Central memory CD8-positive, alpha-beta T cell (primary cell): ENCODE measurements at regions not wholly inside any gene's neighbourhood (a gene's known extent, or its start where the extent isn't known, plus 50 kb on each side); places are given as distances from the start of the nearest gene placed in this dataset.
"Not testable (repeated sequence)": the region's sequence is repeated elsewhere in the genome, so short reads cannot be mapped to it uniquely, and the experiment has no call there.

Source experiments
- ATAC-seq: fragments of 150-1000 bp; cut with Tn5 transposase; replicated peaks from 2 replicates; pipeline ENCODE4 v1.10.0; 2022; ENCODE audit warnings: mild to moderate bottlenecking, moderate FRiP score, moderate number of reproducible peaks; ENCODE audit not compliant: poor library complexity, severe bottlenecking; ENCODE audit errors: extremely low read depth
- DNase-seq, 2 donors: peaks; one replicate each; pipeline ENCODE4 v3.0.0; 2021; ENCODE audit warnings: low spot score in 2 of 2
- H3K27ac Mint-ChIP-seq: one replicate; pipeline ENCODE4 v1.8.0; 2022; ENCODE audit warnings: low read depth, mild to moderate bottlenecking, moderate library complexity, mixed read lengths
- H3K27me3 Mint-ChIP-seq: one replicate; pipeline ENCODE4 v1.8.0; 2022; ENCODE audit warnings: mixed read lengths
- H3K36me3 Mint-ChIP-seq: one replicate; pipeline ENCODE4 v1.8.0; 2022; ENCODE audit warnings: mild to moderate bottlenecking, moderate library complexity, mixed read lengths; ENCODE audit not compliant: insufficient read depth
- H3K4me1 Mint-ChIP-seq: one replicate; pipeline ENCODE4 v1.8.0; 2022; ENCODE audit warnings: mixed read lengths
- H3K4me3 Mint-ChIP-seq: one replicate; pipeline ENCODE4 v1.8.0; 2022; ENCODE audit warnings: mild to moderate bottlenecking, moderate library complexity, mixed read lengths
- H3K9me3 Mint-ChIP-seq: one replicate; pipeline ENCODE4 v1.8.0; 2022; ENCODE audit warnings: mixed read lengths

DNA sequence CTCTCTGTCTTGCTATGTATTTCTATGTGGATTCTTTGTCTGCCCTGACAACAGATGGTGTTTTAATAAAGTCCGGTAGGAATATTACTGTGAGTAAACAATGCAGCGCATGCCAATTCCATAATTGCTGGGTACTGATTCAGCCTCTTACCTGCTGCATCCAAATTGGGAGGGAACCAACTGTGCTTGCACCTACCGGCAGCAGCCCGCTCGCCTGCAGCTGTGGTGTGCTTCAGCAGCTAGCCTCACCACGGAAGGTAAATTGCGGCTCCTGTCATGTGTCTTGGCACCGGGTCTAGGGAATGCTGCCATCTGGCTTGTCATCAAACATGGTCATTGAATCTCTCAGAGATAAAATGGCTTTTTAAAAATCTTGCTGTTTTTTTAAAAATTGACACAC is 704.8 kb upstream of the SLC35B3 start:
- Mint-ChIP-seq H3K4me3 (no peak overlapping the region), H3K27ac (no peak overlapping the region), H3K9me3 (peaks cover 15% of the 10 kb centered on the region), H3K4me1 (no peaks in the 10 kb centered on the region), H3K36me3 (no peaks in the 10 kb centered on the region), H3K27me3 (no peaks in the 10 kb centered on the region)
- ATAC-seq (no peak), DNase-seq (no peak)

DNA sequence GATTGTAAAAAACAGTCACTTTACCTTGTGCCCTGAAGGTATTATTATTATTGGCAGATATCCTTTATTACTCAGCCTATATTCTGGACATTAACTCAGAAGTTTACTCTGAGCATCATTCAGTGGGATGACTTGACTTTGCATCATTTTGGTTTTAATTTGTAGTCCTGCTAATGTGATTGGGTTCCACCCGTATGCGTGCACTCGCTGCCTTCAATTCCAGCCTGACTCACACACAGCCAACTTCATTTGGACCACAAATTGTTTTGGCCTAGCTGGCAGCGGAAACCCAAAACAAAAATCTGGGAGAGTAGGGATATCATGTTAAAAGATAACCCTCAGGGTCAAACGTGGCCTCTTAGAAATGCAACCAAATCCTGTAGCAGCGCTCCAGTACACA is 704.4 kb upstream of the SLC35B3 start:
- ATAC-seq: no peak
- no peaks in the 10 kb centered on the region for H3K36me3 Mint-ChIP-seq
- H3K9me3 Mint-ChIP-seq: peaks cover 13% of the 10 kb centered on the region
- no peaks in the 10 kb centered on the region for H3K4me1 Mint-ChIP-seq
- H3K27me3 Mint-ChIP-seq: no peaks in the 10 kb centered on the region
- no peak for DNase-seq
- H3K4me3 Mint-ChIP-seq: no peak overlapping the region
- H3K27ac Mint-ChIP-seq: no peak overlapping the region

DNA sequence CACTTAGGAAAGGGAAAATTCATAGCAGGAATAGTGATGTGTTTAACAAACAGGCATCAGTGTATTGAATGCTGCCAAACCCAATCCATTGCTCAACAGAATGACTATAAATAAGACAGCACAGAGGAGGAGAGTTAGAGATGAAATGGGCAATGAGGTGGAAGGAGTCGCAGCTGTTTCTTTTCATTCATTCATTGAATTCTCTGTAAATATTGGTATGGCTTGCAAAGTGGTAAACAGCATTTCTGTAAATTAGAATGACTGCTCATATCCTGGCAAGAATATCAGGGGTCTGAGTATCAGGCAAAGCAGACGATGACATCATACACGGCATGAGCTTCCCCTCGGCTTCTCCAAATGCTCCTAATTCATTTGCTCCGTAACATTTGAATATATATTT is 703.6 kb upstream of the SLC35B3 start:
- H3K4me3 Mint-ChIP-seq: no peak overlapping the region
- peaks cover 10% of the 10 kb centered on the region for H3K9me3 Mint-ChIP-seq
- no peaks in the 10 kb centered on the region for H3K4me1 Mint-ChIP-seq
- DNase-seq (no peak), ATAC-seq (no peak)
- no peak overlapping the region for H3K27ac Mint-ChIP-seq
- H3K36me3 Mint-ChIP-seq: no peaks in the 10 kb centered on the region
- H3K27me3 Mint-ChIP-seq: no peaks in the 10 kb centered on the region

DNA sequence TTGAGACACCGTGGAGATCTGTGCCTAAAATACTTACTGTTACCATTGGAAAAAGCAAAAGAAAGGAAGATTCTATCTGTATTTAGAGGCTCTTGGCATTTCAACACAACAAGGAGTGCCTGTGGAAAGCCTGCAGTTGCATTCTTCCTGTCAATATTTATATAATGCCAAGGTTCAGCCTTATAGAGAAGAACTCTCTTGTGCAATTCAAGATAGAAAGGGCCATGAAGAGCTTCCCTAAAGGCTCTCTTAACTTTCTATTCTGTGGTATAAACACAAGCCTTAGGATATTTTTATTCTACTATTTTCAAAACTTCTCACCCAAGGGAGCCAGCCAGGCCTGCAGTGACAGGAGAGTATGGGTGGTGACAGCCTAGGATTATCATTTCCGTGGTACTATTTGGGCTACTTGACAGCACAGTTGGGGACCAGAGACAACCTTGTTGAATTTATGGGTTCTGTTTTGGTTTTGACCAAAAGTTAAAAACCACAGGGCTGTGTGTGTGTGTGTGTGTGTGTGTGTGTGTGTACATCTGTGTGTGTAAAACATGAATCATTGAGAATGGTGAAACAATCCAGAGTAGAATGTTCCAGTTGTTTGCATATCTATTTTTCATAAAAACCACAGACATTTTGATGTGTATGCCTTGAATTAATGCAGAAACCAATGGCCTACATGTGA is 700.9 kb upstream of the SLC35B3 start:
- ATAC-seq (no peak), DNase-seq (no peak)
- no peak overlapping the region for H3K27ac Mint-ChIP-seq
- H3K9me3 Mint-ChIP-seq: peaks cover 10% of the 10 kb centered on the region
- H3K36me3 Mint-ChIP-seq: no peaks in the 10 kb centered on the region
- no peaks in the 10 kb centered on the region for H3K4me1 Mint-ChIP-seq
- no peaks in the 10 kb centered on the region for H3K27me3 Mint-ChIP-seq
- no peak overlapping the region for H3K4me3 Mint-ChIP-seq

DNA sequence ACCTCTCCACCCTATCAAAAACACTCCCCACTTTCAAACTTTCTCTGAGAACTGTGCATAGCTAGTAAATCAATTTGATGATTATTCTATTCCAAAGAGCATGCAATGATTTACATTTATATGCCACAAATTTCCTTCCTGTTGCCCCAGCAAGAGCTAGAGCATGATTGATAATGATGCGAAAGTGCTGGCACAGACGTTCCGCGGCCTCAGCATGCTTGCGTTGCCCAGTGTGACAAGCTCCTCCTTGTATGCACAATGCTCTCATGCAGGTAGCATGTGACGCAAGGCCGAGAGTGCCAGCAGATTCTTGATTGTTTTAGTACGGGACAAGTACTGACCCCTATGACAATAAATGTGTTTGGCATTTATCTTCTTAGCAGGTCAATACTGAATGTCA is 696.3 kb upstream of the SLC35B3 start:
- ATAC-seq: no peak
- Mint-ChIP-seq H3K9me3 (peaks cover 10% of the 10 kb centered on the region), H3K27me3 (no peaks in the 10 kb centered on the region), H3K4me3 (no peak overlapping the region), H3K36me3 (no peaks in the 10 kb centered on the region), H3K4me1 (no peaks in the 10 kb centered on the region), H3K27ac (no peak overlapping the region)
- no peak for DNase-seq

DNA sequence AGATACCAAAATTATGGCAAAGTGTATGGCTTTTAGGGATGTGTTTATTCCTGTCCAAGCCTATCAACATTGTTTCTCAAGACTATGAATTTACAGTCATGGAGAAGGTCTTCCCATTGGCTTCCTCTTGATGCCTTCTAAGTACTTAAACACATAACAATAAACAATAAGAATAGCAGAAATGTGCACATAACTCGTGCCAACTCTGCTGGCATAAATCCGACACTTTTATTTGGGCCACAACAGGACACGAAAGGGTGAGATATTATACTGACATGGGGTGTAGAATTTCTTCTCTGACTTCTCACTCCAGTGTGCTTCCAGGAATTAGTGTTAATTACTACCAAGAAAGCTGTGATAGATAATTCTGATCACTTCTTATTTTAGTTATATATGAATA is 695.9 kb upstream of the SLC35B3 start:
- Mint-ChIP-seq H3K9me3 (peaks cover 10% of the 10 kb centered on the region), H3K36me3 (no peaks in the 10 kb centered on the region), H3K27me3 (no peaks in the 10 kb centered on the region), H3K27ac (no peak overlapping the region), H3K4me1 (no peaks in the 10 kb centered on the region), H3K4me3 (no peak overlapping the region)
- DNase-seq (no peak), ATAC-seq (no peak)

DNA sequence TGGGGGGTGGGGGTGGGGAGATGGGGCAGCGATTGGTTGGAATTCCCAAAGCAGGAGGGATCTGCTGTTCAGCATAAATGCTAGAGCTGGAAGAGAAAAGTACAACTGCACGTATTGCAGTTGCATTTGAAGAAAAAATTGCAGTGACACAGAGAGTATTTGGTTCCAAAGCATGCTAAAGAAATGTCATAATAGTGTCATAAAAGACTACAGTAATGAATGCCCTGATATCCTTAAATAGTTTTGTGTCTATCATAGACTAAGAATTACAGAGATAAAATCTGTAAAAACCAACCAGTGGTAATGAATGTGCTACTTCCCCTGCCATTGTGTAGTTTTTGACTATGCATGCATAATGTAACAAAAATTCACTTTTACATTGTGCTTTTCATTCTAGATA is 693.6 kb upstream of the SLC35B3 start:
- Mint-ChIP-seq H3K27ac (no peak overlapping the region), H3K4me3 (no peak overlapping the region), H3K9me3 (peaks cover 10% of the 10 kb centered on the region), H3K4me1 (no peaks in the 10 kb centered on the region), H3K27me3 (no peaks in the 10 kb centered on the region), H3K36me3 (no peaks in the 10 kb centered on the region)
- no peak for DNase-seq
- no peak for ATAC-seq

DNA sequence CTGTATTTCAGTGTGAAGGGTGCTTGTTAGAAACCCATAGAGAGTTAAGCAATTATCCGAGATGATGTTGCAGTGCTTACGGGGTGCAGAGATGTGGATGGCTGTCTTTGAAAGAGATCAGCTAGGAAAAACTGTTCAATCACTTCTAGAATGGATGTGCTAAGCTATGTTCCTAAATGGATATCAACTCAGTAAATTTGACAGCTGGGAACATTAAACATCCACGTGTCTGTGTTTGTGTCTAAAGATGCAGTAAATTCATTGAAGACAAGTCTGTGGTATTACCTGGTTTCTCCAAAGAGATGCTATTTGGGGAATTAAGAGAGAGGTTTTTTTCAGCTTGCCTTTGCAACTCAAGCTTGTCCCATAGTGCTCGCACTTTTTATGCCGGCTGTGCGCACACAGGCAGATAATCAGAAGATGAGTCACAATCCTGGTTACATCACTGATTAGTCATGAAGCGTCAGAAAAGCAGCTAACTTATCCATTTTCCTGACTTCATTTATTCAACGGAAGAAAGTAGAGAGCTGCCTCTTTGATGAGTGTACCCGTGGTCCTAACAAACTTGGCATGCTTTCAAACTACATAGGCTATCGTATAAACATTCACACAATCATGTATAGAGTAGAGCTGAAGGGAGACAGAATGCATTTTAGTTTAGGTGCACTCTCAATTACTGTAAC is 691.7 kb upstream of the SLC35B3 start:
- ATAC-seq: no peak
- H3K36me3 Mint-ChIP-seq: no peaks in the 10 kb centered on the region

DNA sequence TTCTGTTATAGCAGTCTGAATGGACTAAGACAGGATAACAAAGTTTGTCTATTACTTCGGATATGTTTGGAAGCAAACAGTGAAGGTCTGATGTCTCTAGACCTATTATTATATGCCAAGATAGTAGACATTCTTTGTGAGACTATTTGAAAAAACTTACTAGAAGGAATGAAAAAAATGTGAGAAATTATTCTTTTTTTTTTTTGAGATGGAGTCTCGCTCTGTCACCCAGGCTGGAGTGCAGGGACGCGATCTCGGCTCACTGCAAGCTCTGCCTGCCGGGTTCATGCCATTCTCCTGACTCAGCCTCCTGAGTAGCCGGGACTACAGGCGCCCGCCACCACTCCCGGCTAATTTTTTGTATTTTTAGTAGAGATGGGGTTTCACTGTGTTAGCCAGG is 690.7 kb upstream of the SLC35B3 start:
- H3K4me1 Mint-ChIP-seq, H3K36me3 Mint-ChIP-seq, H3K27me3 Mint-ChIP-seq, H3K4me3 Mint-ChIP-seq, DNase-seq, ATAC-seq, H3K27ac Mint-ChIP-seq: not testable (repeated sequence)
- H3K9me3 Mint-ChIP-seq: peaks cover 20% of the 10 kb centered on the region

More for the DNA sequence above, 691.7 kb upstream of the SLC35B3 start:
- Mint-ChIP-seq H3K9me3 (peaks cover 21% of the 10 kb centered on the region), H3K27ac (no peak overlapping the region), H3K27me3 (no peaks in the 10 kb centered on the region), H3K4me3 (no peak overlapping the region), H3K4me1 (no peaks in the 10 kb centered on the region)
- DNase-seq: no peak

DNA sequence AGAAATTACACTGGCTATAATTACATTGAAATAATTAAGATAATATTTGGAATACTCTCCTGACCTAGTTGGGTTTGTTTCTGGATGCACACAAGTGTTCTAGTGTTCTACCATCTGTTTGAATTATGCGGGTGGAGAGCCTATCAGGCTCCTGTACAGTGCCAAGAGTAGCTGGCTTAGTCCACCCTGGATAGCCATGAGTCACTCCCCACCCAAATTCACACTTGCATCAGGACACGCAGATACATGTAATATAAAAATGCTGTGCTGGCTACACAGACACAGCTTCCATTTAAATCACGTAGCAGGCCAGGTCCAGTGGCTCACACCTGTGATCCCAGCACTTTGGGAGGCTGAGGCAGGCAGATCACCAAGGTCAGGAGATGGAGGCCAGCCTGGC is 686.2 kb upstream of the SLC35B3 start:
- no peak for DNase-seq
- Mint-ChIP-seq H3K36me3 (no peaks in the 10 kb centered on the region), H3K27me3 (no peaks in the 10 kb centered on the region), H3K4me1 (no peaks in the 10 kb centered on the region), H3K27ac (no peak overlapping the region), H3K9me3 (peaks cover 16% of the 10 kb centered on the region), H3K4me3 (no peak overlapping the region)
- ATAC-seq: no peak

DNA sequence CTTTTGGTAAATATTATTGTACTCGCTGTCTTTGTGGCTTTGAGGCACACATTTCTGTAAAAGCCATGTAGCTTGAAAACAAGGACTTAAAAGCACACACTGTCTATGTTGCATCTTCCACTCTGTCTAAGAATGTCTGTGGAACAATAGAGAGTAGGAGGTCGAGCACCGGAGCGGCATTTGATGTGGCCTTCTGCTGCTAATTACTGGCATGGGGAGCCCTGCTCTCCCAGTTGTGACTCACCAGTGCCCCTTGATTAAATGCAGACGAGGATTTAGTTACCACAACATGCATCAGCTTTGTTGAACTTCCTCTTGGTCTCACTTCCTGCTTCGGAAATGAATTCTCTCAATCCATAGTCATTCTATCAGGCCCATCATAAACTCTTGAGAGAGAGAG is 680.7 kb upstream of the SLC35B3 start:
- no peak for DNase-seq
- Mint-ChIP-seq H3K27me3 (no peaks in the 10 kb centered on the region), H3K4me3 (no peak overlapping the region), H3K9me3 (peaks cover 5% of the 10 kb centered on the region), H3K4me1 (no peaks in the 10 kb centered on the region), H3K27ac (no peak overlapping the region), H3K36me3 (no peaks in the 10 kb centered on the region)
- no peak for ATAC-seq

DNA sequence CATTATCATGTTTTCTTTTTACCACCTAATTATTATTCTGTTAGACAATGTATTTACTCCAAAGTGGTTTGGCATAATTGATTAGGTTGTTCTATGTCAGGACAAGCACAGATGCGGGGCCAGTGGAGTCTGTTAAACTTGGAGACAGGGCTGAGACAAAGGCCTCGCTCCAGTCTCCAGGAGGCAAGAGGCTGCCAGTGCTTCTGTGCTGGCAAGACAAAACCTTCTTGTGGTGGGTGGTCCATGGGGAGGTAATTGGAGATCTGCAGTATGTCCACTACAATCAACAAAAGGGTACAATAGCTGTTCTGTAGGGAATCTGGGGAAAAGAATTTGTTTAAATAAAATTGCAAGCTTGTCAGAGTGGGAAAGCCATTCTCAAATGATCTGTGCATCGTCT is 677.2 kb upstream of the SLC35B3 start:
- no peaks in the 10 kb centered on the region for H3K9me3 Mint-ChIP-seq
- no peak overlapping the region for H3K4me3 Mint-ChIP-seq

DNA sequence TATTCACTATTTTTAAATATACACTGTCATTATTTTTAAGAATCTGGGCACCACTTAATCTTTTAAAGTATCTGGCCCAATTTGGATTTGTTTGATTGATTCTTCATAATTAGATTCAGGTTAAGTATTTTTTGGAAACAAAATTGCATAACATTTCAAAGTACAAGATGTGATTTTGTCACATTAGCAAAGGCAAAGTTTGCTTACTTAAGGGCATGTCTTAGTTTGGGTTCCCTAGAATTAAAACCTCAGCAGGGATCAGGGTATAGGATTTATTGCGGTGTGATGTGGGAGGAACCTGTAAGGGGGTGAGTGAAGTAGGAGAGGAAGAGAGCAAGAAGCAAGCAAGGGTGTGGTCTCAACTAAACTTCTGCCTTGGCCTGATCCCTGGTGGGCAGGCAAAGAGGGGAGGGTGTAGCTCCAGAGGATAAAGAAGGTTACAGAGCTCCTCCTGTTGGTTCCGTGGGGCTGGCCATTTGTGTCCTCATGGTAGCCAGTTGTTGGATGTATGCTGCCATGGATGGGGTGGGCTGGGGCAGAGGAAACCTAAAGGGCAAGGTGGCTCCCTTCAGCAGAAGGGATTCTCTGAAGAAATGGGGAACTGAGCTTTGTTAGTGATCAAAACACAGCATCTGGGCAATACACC is 668.7 kb upstream of the SLC35B3 start:
- Mint-ChIP-seq H3K4me1 (no peaks in the 10 kb centered on the region), H3K4me3 (no peak overlapping the region), H3K27ac (no peak overlapping the region)

More for the DNA sequence above, 677.2 kb upstream of the SLC35B3 start:
- DNase-seq (no peak), ATAC-seq (no peak)
- H3K36me3 Mint-ChIP-seq: no peaks in the 10 kb centered on the region
- no peaks in the 10 kb centered on the region for H3K27me3 Mint-ChIP-seq
- no peak overlapping the region for H3K27ac Mint-ChIP-seq
- H3K4me1 Mint-ChIP-seq: no peaks in the 10 kb centered on the region

More for the DNA sequence above, 668.7 kb upstream of the SLC35B3 start:
- DNase-seq (no peak), ATAC-seq (no peak)
- no peaks in the 10 kb centered on the region for H3K36me3 Mint-ChIP-seq
- peaks cover 26% of the 10 kb centered on the region for H3K9me3 Mint-ChIP-seq
- no peaks in the 10 kb centered on the region for H3K27me3 Mint-ChIP-seq
